Colonic mucosa (tissue), 4 donors: ENCODE measurements at regions not wholly inside any gene's neighbourhood (a gene's known extent, or its start where the extent isn't known, plus 50 kb on each side); places are given as distances from the start of the nearest gene placed in this dataset.

ENCODE experiments used
- DNase-seq: peaks from one replicate; pipeline ENCODE4 v3.0.0-alpha.2; 2020
- H3K27ac ChIP-seq: fragments of 200-600 bp; one replicate; pipeline ENCODE4 v1.8.0; 2021
- H3K27me3 ChIP-seq: fragments of 200-600 bp; one replicate; pipeline ENCODE4 v1.8.0; 2021
- H3K36me3 ChIP-seq: fragments of 200-600 bp; one replicate; pipeline ENCODE4 v1.8.0; 2021
- H3K4me1 ChIP-seq: fragments of 200-600 bp; one replicate; pipeline ENCODE4 v1.8.0; 2021; ENCODE audit warnings: mild to moderate bottlenecking
- H3K4me3 ChIP-seq: fragments of 200-600 bp; one replicate; pipeline ENCODE4 v1.8.0; 2021
- H3K9ac ChIP-seq, 2 donors: one replicate each; pipeline ENCODE4 v1.7.0; 2013; ENCODE audit warnings: control low read depth in 2 of 2, low read depth in 2 of 2, low read length in 2 of 2
- H3K9me3 ChIP-seq: fragments of 200-600 bp; one replicate; pipeline ENCODE4 v1.8.0; 2021
- CTCF ChIP-seq: fragments of 200-600 bp; IDR thresholded peaks from one replicate; pipeline ENCODE4 v1.8.0; 2022; ENCODE audit warnings: antibody characterized with exemption, mild to moderate bottlenecking
- intact Hi-C: fragments of 100-400 bp; cut with DNase I; formaldehyde crosslinking; loops from one replicate; pipeline ENCODE4 v1.14.1; 2022
- donor health status: healthy.
- donor health status: DM: no; HTN: no; CAD: no.
- donor health status: DM: no; HTN: no; CAD: no.

DNA sequence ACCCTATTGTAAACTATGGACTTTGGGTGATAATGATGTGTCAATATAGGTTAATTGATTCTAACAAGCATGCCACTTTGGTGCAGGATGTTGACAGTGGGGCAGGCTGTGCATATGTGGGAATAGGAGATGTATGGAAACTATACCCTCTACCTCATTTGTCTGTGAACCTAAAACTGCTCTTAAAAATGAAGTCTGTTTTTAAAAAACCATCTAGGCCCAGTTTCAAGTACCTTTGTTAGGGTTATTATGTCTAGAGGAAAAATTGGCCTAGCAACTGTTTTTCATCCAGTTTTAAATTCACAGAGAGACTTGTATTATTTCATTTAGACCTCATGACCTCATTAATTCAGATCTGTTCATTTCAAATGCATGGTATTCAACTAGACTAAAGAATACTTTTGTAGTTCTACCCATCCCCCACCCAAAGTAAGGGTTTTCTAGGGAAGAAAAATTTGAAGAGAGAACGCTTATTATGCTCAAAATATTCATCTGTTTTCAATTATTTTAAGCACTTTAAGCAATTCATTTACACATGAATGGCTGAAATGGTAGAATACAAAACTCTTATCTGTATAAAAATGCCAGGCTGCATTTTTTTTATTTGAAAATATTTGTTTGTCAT, 1781.9 kb upstream of the MIR17HG start:
- no peak for TF ChIP-seq CTCF
- H3K36me3 ChIP-seq, result no peaks in the 10 kb centered on the region
- no peak overlapping the region for H3K9ac ChIP-seq
- no peaks in the 10 kb centered on the region for H3K27me3 ChIP-seq
- no peaks in the 10 kb centered on the region for H3K9me3 ChIP-seq
- no peak overlapping the region for H3K4me3 ChIP-seq
- H3K4me1 ChIP-seq, result no peaks in the 10 kb centered on the region
- intact Hi-C loops, result no loop called here
- no peak overlapping the region for H3K27ac ChIP-seq
- DNase-seq, result no peak

GRCh38 chr13:89567025-89567424, 1780.5 kb upstream of the MIR17HG start:
- intact Hi-C loops, result no loop called here
- no peaks in the 10 kb centered on the region for H3K27me3 ChIP-seq

GRCh38 chr13:89568276-89568675, 1779.2 kb upstream of the MIR17HG start:
- H3K27ac ChIP-seq, result no peak overlapping the region
- no peak overlapping the region for H3K4me3 ChIP-seq
- H3K4me1 ChIP-seq, result no peaks in the 10 kb centered on the region
- H3K9ac ChIP-seq, result no peak overlapping the region
- intact Hi-C loops, result no loop called here
- no peaks in the 10 kb centered on the region for H3K36me3 ChIP-seq
- H3K9me3 ChIP-seq, result no peaks in the 10 kb centered on the region
- DNase-seq, result no peak
- H3K27me3 ChIP-seq, result no peaks in the 10 kb centered on the region
- no peak for TF ChIP-seq CTCF

More at GRCh38 chr13:89567025-89567424, 1780.5 kb upstream of the MIR17HG start:
- Histone ChIP-seq H3K9ac (no peak overlapping the region), H3K27ac (no peak overlapping the region), H3K4me3 (no peak overlapping the region), H3K36me3 (no peaks in the 10 kb centered on the region), H3K9me3 (no peaks in the 10 kb centered on the region), H3K4me1 (no peaks in the 10 kb centered on the region)
- no peak for DNase-seq
- no peak for TF ChIP-seq CTCF

- H3K36me3 ChIP-seq, result no peaks in the 10 kb centered on the region
- no peak overlapping the region for H3K27ac ChIP-seq
- no peak overlapping the region for H3K4me3 ChIP-seq
- TF ChIP-seq CTCF, result no peak
- H3K9ac ChIP-seq, result no peak overlapping the region
- no peak for DNase-seq
- intact Hi-C loops, result no loop called here
- no peaks in the 10 kb centered on the region for H3K4me1 ChIP-seq
- H3K9me3 ChIP-seq, result no peaks in the 10 kb centered on the region
- no peaks in the 10 kb centered on the region for H3K27me3 ChIP-seq
Observed at GRCh38 chr13:89568746-89569145, 1778.7 kb upstream of the MIR17HG start.

GRCh38 chr13:89571676-89572075, 1775.8 kb upstream of the MIR17HG start:
- Histone ChIP-seq H3K27ac (no peak overlapping the region), H3K9ac (no peak overlapping the region), H3K4me1 (no peaks in the 10 kb centered on the region), H3K27me3 (no peaks in the 10 kb centered on the region), H3K9me3 (no peaks in the 10 kb centered on the region), H3K36me3 (no peaks in the 10 kb centered on the region), H3K4me3 (no peak overlapping the region)
- DNase-seq, result no peak
- intact Hi-C loops, result no loop called here
- TF ChIP-seq CTCF, result no peak
